NOMO-1 treated with DMSO at 0.1 percent for 48 hours (cell line): ENCODE measurements at regions not wholly inside any gene's neighbourhood (a gene's known extent, or its start where the extent isn't known, plus 50 kb on each side); places are given as distances from the start of the nearest gene placed in this dataset.

Source experiments
- DNase-seq: peaks from one replicate; lab custom pipeline; 2025; ENCODE audit not compliant: unreplicated experiment; lab: John Stamatoyannopoulos, UW

DNA sequence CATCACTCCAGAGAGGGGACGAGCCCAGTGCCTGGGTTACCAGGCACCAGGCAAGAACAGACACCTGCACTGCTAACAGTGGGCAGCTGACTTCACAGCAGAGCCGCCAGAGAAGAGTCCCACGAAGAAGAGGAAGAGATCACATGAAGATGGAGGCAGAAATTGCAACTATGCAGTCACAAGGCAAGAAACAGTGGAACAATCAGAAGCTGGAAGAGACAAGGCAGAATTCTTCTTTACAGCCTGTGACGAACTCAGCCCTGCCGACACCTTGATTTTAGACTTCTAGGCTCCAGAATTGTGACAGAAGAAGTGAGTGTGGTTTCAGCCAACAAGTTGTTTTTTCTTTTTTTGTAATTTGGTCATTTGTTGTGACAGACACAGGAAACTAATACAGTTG lies 59.2 kb downstream of the IL12A start:
- peak; percentile 46 for DNase-seq

DNA sequence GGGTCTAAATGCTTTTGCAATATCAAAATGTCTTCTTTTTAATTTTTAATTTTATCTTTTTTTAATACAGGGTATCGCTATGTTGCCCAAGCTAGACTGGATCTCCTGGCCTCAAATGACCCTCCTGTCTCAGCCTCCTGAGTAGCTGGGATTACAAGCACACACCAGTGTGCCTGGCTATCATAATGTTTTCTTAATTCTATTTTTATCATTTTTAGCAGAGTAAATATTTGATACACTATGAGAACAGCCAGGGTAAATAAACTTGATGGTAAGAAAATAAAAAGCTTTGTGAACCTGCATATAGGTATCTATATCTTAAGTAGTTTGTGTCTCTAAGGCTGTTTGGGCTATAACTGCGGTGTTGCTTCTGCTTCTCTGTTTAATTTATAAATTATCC lies 60.4 kb downstream of the IL12A start:
- DNase-seq: no peak

DNA sequence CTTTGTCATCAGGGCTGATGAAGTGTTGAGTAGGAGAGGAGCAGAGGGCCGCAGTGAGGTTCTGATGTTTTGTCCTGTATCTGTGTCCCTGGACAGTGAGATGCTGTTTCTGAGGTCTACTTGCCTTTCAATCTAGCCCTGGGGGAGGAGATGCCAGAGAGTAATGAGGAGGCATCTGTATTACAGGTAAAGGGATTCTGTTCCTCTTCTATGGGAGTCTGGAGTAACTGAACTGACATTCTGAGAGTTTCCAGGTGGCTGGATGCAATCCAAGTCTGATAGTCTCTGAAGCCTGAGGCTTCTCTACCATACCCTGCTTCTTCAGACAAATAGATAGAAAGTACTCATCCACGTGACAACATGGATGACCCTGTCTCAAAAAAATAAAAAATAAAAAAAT lies 60.9 kb downstream of the IL12A start:
- DNase-seq: no peak

DNA sequence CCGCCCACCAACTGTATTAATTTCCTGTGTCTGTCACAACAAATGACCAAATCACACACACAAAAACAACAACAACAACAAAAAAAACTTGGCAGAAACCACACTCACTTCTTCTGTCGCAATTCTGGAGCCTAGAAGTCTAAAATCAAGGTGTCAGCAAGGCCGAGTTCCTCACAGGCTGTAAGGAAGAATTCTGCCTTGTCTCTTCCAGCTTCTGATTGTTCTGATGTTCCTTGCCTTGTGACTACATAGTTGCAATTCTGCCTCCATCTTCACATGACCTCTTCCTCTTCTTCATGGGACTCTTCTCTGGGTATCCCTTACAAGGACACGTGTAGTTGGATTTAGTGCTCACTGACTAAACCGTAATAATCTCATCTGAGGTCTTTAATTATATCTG lies 61.4 kb downstream of the IL12A start:
- DNase-seq: no peak

DNA sequence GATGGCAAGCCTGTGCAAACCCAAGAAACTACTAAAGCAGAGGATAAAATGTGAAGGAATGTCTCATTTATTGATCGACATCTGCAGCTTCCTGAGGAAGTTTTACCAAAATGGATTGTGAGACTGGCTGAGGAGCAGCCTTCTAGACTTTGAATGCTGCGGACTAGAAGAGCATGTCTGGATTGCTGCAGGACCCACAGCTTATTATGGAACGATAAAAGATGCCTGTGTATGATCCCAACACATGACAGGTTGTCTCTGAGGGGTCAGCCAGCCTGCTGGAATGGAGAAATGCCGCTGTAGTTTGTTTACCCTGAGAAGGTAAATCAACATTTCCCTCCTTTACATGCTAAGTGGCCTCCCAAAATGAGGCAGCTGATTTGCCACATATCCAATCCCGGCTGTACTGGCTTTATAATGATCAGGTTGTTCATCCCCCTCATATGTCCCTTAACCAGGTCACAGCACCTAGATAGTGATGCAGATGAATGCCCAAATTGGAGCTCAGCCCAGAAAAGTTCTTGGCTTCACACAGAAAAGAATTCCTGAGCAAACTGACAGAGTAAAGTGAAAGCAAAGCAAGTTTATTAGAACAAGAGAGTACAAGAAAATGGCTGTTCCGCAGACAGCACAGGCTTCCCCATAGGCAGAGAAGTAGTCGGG lies 63.9 kb downstream of the IL12A start:
- DNase-seq: no peak

DNA sequence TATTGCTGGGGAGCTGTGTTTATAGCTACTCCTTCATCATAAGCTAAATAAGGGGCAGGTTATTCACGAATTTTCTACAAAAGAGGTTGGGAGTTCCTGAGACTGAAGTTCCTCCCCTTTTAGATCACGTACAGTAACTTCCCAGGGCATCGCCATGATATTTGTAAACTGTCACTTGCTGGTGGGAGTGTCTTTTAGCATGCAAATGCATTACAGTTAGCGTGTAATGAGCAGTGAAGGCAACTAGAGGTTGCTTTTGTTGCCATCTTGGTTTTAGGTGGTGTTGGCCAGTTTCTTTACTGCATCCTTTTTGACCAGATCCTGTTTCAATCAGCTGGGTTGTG lies 64.4 kb downstream of the IL12A start:
- no peak for DNase-seq

DNA sequence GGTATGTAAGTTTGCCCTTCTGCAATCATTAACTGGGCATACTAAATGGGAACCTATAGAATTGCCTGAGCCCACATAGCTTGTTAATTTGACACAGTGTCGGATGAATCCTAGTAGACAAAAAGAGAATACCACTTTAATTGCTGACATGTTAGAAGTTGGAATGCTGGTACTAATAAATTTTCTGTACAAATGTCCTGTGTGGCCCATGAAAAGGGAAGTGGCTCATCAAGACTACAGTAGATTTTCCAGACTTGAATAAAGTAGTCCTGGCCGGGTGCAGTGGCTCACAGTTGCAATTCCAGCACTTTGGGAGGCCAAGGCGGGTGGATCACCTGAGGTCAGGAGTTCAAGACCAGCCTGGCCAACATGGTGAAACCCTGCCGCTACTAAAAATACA lies 66.2 kb downstream of the IL12A start:
- DNase-seq: peak; percentile 30

DNA sequence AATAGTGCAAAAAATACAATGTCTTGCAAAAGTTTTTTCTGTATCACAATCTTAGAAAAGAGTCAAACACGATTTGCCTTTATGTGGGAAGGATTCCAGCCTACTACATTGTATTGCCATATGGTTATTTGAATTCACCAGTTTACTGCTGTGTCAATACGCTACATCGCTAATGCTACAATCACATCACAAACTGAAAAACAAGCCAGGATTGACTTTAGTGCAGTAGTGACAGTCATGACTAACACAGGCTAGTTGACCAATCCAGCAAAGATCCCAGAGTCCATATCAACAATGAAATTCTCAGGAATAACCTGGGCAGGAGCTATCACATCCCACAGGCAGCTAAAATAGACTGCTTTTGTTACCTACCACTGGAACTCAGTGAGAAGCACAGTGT lies 67.0 kb downstream of the IL12A start:
- DNase-seq: no peak

DNA sequence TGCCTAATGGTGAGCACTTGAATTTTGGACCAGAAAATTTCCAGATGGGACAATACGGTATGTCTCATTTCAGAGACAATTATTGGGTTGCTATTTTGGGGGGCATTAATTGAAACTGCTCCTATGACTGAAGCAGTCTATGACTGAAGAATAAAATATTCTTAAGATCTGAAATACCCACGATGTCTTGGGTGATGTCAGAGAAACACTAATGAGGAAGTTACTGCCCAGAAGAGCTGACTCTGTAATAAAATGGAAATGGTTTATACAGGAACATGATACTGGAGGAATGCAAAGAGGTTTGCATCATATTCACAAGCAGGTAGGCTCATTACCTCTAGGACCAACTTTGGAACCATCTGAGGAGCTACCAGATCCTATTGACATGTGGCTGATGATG lies 68.7 kb downstream of the IL12A start:
- DNase-seq: peak; percentile 51

DNA sequence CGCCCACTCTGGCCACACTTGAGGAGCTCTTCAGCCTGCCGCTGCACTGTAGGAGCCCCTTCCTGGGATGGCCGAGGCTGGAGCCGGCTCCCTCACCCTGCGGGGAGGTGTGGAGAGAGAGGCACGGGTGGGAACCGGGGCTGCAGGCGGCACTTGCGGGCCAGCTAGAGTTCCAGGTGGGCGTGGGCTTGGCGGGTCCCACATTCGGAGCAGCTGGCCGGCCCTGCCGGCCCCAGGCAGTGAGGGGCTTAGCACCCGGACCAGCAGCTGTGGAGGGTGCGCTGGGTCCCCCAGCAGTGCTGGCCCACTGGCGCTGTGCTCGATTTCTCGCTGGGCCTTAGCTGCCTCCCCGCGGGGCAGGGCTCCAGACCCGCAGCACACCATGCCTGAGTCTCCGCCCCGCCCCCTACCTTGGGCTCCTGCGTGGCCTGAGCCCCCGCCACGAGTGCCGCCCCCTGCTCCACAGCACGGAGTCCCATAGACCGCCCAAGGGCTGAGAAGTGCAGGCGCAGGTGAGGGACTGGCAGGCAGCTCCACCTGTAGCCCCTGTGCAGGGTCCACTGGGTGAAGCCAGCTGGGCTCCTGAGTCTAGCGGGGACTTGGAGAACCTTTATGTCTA lies 71.9 kb downstream of the IL12A start:
- no peak for DNase-seq

DNA sequence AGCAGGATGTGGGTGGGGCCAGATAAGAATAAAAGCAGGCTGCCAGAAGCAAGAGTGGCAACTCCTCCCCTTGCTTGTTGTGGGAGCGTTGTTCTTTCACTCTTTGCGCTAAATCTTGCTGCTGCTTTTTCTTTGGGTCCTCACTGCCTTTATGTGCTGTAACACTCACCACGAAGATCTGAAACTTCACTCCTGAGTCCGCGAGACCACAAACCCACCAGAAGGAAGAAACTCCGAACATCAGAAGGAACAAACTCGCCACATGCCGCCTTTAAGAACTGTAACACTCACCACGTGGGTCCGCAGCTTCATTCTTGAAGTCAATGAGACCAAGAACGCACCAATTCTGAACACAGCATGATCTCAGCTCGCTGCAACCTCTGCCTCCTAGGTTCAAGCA lies 72.9 kb downstream of the IL12A start:
- no peak for DNase-seq

DNA sequence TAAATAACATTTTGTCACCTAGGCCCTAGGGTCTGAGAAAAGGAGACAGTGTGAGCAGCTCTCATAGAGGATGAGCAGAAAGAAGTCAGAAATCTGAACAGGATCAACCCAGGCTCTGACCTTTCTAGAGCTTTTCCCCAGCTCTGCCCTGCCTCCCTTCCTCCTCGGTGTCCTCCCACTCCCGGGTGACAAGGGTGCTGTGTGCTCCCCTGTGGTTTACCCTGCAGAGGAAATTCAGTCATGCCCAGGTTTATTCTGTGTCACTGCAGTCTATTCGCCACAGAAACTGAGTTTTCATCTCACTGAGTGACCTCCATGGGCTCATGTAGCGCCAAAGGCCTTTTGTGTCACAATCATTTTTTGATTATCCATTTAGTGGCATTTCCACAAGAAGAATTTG lies 76.6 kb downstream of the IL12A start:
- DNase-seq: no peak

DNA sequence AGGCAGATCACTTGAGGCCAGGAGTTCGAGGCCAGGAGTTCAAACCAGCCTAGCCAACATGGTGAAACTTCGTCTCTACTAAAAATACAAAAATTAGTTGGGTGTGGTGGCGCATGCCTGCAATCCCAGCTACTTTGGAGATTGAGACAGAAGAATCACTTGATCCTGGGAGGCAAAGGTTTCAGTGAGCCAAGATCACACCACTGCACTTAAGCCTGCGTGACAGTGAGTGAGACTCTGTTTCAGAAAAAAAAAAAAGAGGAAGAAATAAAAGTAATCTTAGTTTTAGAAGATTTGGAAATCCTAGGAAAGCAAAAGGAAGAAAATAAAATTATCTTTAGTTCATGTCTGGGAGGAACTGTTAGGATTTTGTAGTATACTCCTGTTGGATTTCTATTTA lies 77.2 kb downstream of the IL12A start:
- DNase-seq: no peak

DNA sequence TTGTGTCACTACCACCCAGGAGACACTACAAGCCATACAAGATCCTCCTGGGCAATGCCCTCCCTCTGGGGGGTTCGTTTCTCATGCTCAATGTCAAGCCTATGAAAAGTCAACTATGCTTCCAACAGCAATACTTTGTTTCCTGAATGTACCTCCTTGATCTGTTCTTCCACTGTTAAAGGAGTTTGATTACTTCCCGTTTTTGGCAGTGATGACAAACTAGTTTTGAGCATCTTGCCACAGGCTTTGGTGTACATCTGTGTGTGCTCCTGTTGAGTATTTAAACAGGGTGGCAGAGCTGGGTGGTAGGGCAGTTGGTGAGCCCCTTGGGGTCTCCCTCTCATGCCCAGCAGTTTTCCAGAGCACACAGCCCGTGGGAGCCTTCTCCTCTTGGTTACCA lies 81.4 kb downstream of the IL12A start:
- peak; percentile 78 for DNase-seq

DNA sequence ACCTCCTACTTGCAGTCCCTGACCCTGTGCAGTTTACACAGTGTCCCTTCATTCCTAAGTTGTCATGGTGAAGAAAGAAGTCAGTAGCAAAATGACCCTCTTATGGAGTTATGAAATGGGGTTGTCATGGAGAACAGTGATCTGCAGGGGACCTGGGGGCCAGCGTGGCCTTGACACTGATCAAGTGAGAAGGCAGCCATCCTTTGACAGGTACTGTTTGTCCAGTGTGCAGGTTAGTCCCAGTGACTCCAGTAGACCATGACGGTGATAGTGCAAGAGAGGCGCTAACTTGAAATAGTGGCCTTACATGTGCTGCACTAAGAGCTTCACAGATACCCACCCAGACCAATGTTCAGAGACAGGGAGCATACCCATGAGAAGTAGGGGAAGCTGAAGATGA lies 87.9 kb downstream of the IL12A start:
- no peak for DNase-seq

DNA sequence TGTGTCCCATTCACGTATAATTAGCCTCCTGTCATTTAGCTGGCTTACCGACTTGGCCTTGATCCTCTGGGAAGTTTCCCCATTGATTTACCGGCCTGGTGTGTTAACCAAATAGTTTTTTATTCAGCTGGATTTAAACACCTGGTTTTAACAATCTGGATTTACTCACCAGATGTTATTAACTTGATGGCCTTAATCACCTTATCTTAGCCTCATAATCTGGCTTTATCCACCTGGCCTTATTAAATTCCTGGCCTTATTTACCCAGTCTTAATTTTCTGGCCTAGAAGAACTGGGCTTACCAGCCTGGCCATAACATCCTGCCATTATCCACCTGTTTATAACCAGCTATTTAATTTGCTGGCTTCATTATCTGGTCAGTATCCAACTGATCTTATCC lies 89.9 kb downstream of the IL12A start:
- no peak for DNase-seq

DNA sequence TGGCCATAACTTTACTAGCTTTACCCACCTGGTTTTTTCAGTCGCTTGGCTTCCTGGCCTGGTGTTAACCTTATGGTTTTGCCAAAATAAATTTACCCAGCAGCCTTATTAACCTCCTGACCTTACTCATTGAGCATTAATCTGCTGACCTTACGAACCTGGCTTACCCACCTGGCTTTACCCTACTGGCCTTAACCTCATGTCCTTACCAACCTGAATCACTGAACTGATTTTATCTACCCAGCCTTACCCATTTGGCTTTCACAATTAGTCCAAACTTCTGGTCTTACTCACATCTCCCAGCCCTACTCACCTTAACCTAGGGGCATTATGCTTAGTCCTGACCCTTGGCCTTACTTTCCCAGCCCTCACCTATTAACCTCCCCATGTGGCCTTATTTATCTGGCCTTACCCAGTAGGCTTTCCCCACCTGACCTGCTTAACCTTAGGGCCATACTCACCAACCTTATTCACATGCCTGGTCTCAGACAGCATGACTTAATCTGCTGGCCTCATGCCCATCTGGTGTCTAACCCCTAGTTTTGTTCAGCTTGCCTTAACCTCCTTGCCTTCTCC lies 93.4 kb downstream of the IL12A start:
- DNase-seq: no peak

DNA sequence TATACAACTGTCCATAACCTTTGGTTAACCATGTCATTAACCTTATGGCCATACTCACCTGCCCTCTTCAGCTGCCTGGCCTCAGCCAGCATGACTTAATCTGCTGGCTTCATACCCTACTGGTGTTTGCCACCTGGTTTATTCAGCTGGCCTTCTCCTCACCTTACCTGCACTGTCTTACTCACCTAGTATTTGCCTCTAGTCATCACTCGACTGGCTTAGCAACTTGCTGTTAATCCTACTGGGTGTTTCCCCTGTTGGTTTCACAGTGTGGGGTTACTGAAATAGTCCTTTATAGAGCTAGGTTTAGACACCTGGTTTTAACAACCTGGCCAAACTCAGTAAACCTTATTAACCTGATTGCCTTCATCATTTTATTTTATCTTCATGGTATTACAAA lies 96.4 kb downstream of the IL12A start:
- no peak for DNase-seq

DNA sequence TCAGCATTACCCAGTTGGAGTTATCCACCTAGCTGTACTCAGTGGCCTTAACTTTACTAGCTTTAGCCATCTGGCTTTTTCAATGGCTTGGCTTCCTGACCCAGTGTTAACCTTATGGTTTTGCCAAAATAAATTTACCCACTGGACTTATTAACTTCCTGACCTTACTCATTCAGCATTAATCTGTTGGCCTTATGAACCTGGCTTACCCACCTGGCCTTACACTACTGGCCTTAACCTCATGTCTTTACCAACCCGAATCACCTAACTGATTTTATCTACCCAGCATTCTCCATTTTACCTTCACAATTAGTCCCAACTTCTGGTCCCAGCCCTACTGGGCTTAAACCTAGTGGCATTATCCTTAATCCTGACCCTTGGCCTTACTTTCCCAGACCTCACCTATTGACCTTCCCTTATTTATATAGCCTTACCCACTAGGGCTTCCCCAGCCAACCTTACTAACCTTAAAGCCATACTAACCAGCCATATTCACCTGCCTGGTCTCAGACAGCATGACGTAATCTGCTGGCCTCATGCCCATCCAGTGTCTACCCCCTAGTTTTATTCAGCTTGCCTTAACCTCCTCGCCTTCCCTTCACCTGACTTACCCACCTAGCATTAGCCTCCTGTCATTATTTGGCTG lies 100.0 kb downstream of the IL12A start:
- no peak for DNase-seq

DNA sequence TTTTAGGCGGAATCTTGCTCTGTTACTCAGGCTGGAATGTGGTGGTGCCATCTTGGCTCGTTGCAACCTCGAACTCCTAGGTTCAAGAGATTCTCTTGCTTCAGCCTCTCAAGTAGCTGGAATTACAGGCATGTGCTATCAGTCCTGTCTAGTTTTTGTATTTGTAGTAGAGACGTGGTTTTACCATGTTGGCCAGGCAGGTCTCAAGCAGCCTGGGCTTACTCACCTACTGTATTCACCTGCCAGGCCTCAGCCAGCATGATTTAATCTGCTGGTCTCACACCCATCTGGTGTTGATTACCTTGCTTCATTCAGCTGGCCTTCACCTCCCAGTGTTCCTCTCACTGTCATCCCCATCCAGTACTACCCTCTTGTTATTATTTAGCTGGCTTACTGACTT lies 102.0 kb downstream of the IL12A start:
- DNase-seq: no peak

DNA sequence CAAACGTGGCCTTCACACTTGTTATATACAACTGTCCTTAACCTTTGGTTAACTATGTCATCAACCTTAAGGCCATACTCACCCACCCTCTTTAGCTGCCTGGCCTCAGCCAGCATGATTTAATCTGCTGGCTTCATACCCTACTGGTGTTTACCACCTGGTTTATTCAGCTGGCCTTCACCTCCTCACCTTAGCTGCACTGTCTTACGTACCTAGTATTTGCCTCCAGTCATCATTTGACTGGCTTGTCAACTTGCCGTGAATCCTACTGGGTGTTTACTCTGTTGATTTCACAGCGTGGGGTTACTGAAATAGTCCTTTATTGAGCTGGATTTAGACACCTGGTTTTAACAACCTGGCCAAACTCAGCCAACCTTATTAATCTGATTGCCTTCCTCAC lies 102.8 kb downstream of the IL12A start:
- DNase-seq: no peak

DNA sequence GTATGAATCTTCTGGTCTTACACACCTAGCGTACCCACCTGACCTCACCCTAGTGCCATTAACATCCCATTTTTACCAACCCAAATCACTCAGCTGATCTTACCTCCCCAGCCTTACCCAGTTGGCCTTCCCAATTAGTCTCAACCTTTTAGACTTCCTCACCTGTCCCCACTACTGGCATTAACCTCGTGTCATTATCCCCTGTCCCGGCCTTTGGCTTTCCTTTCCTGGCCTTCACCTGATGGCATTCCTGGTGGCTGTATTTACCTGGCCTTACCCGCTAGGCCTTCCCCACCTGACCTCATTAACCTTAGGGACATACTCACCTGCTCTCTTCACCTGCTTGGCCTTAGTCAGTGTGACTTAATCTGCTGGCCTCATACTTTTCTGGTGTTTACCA lies 104.1 kb downstream of the IL12A start:
- DNase-seq: no peak

DNA sequence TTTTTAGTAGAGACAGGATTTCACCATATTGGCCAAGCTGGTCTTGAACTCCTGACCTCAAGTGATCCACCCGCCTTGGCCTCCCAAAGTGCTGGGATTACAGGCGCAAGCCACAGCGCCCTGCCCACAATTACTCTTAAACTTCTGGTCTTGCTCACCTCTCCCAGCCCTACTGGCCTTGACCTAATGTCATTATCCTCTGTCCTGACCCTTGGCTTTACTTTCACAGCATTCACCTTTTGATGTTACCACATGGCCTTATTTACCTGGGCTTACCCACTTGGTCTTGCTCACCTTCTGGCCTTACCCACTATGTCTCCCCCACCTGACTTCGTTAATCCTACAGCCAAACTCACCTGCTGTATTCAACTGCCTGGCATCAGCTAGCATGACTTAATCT lies 105.9 kb downstream of the IL12A start:
- DNase-seq: no peak
